Upper lobe of left lung (tissue), 6 donors: ENCODE measurements at regions not wholly inside any gene's neighbourhood (a gene's known extent, or its start where the extent isn't known, plus 50 kb on each side); places are given as distances from the start of the nearest gene placed in this dataset.

Experiments
- ATAC-seq, 2 donors: fragments of 200-7000 bp; cut with Tn5 transposase; one replicate each; pipeline ENCODE4 v1.9.1; 2022; ENCODE audit warnings: mild to moderate bottlenecking in 2 of 2, moderate library complexity in 2 of 2; ENCODE audit not compliant: low FRiP score in 2 of 2
- DNase-seq, 2 donors: peaks; one replicate each; pipeline ENCODE4 v3.0.0-alpha.2; 2019 to 2020
- H3K27ac ChIP-seq, 4 donors: fragments of 200-600 bp; sonication (generic); one replicate each; pipeline ENCODE4 v1.5.1; 2016 to 2019
- H3K27me3 ChIP-seq, 4 donors: fragments of 200-600 bp; sonication (generic); one replicate each; pipeline ENCODE4 v1.5.1; 2017 to 2019
- H3K36me3 ChIP-seq, 4 donors: fragments of 200-600 bp; sonication (generic); one replicate each; pipeline ENCODE4 v1.5.1; 2016 to 2019
- H3K4me1 ChIP-seq, 4 donors: fragments of 200-600 bp; sonication (generic); one replicate each; pipeline ENCODE4 v1.5.1; 2018 to 2019
- H3K4me3 ChIP-seq, 4 donors: fragments of 200-600 bp; sonication (generic); one replicate each; pipeline ENCODE4 v1.5.1; 2017 to 2019; ENCODE audit warnings: mild to moderate bottlenecking in 2 of 4, moderate library complexity in 1 of 4
- H3K9me3 ChIP-seq, 4 donors: fragments of 200-600 bp; sonication (generic); one replicate each; pipeline ENCODE4 v1.5.1; 2018 to 2019
- EP300 ChIP-seq, 4 donors: sonication (generic); formaldehyde crosslinking; IDR thresholded peaks; one replicate each; pipeline ENCODE4 v1.5.1; 2017; ENCODE audit warnings: antibody characterized with exemption in 4 of 4, control low read depth in 2 of 4
- POLR2A ChIP-seq, 4 donors: fragments of 450-650 bp; IDR thresholded peaks; one replicate each; pipeline ENCODE4 v1.5.1; 2016 to 2017; ENCODE audit warnings: antibody characterized with exemption in 4 of 4, mild to moderate bottlenecking in 2 of 4
- POLR2AphosphoS5 ChIP-seq, 2 donors: sonication (generic); formaldehyde crosslinking; IDR thresholded peaks; one replicate each; pipeline ENCODE4 v1.5.1; 2017; ENCODE audit warnings: antibody characterized with exemption in 2 of 2
- WGBS, 2 donors: methylation state at CpG; one replicate each; pipeline ENCODE4 v1.1.5; 2017 to 2018; 5-methylcytosine and 5-hydroxymethylcytosine counted together
- TF ChIP-seq, protein P1 (sequence below), 6 experiments: fragments of 450-650 bp in 4 of 6; fragments of 200-600 bp in 2 of 6; sonication (generic) in 2 of 6; IDR thresholded peaks; one replicate each; pipeline ENCODE4 v1.5.1; 2016 to 2019; ENCODE audit warnings: antibody characterized with exemption in 6 of 6
- donor health status: DM: no; HTN: no; CAD: no; lungs with moderate emphysema.
- donor health status: DM: no; HTN: yes; CAD: no; lungs with severe emphysema.

DNA sequence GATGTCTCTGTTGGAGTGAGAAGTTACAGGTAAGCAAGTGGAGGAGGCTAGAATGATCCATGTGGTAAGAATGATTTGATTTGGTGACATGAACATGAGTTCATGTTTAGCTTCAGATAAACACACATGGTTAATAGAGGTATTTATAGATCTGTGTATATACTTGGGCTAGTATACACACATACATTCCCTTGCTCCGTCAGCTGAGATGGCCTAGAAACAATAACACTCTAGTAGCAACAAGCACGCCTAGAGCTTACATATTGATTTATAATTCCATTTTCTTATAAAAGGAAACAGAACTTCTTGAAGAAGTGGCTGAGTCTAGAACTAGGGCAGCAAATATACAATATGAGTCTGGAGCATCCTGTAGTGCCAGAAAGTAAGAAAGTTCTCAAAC lies 223.0 kb downstream of the RND3 start:
- H3K4me1 ChIP-seq: no peaks in the 10 kb centered on the region
- WGBS, 2 donors: 80 to 91% methylated on average over 2 of the region's 2 CpGs
- DNase-seq (no peak), ATAC-seq (no peak)
- H3K27me3 ChIP-seq: no peaks in the 10 kb centered on the region
- no peak overlapping the region for H3K4me3 ChIP-seq
- no peaks in the 10 kb centered on the region for H3K9me3 ChIP-seq
- TF ChIP-seq EP300 (IDR thresholded peaks at IDR 0.05) (no peak), POLR2AphosphoS5 (IDR thresholded peaks at IDR 0.05) (no peak), POLR2A (IDR thresholded peaks at IDR 0.05) (no peak)
- TF ChIP-seq, protein P1, sequence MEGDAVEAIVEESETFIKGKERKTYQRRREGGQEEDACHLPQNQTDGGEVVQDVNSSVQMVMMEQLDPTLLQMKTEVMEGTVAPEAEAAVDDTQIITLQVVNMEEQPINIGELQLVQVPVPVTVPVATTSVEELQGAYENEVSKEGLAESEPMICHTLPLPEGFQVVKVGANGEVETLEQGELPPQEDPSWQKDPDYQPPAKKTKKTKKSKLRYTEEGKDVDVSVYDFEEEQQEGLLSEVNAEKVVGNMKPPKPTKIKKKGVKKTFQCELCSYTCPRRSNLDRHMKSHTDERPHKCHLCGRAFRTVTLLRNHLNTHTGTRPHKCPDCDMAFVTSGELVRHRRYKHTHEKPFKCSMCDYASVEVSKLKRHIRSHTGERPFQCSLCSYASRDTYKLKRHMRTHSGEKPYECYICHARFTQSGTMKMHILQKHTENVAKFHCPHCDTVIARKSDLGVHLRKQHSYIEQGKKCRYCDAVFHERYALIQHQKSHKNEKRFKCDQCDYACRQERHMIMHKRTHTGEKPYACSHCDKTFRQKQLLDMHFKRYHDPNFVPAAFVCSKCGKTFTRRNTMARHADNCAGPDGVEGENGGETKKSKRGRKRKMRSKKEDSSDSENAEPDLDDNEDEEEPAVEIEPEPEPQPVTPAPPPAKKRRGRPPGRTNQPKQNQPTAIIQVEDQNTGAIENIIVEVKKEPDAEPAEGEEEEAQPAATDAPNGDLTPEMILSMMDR (IDR thresholded peaks at IDR 0.05): no peak
- no peaks in the 10 kb centered on the region for H3K36me3 ChIP-seq
- no peak overlapping the region for H3K27ac ChIP-seq

DNA sequence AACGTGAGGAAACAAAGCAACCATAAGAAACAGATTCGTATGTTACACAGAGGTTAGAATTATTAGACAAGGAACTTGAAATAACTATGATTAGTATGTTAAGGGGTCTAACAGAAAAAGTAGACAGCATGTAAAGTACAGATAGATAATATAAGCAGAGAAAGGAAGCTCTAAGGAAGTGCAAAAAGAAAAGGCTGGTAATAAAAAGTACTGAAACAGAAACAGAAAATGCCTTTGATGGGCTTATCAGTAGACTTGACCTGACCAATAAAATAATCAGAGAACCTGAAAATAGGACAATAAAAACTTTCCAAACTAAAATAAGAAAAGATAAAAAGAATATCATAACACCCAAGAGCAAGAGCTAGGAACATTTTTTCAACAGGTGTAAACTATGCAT lies 225.8 kb downstream of the RND3 start:
- Histone ChIP-seq H3K27ac (no peak overlapping the region), H3K27me3 (no peaks in the 10 kb centered on the region), H3K4me1 (no peaks in the 10 kb centered on the region), H3K9me3 (no peaks in the 10 kb centered on the region), H3K4me3 (no peak overlapping the region), H3K36me3 (no peaks in the 10 kb centered on the region)
- 79 to 83% methylated on average over 2 of the region's 2 CpGs for WGBS, 2 donors
- DNase-seq: no peak
- TF ChIP-seq, protein P1 (IDR thresholded peaks at IDR 0.05): no peak
- no peak for TF ChIP-seq POLR2A (IDR thresholded peaks at IDR 0.05)
- no peak for TF ChIP-seq POLR2AphosphoS5 (IDR thresholded peaks at IDR 0.05)
- TF ChIP-seq EP300 (IDR thresholded peaks at IDR 0.05): no peak
- ATAC-seq: no peak

DNA sequence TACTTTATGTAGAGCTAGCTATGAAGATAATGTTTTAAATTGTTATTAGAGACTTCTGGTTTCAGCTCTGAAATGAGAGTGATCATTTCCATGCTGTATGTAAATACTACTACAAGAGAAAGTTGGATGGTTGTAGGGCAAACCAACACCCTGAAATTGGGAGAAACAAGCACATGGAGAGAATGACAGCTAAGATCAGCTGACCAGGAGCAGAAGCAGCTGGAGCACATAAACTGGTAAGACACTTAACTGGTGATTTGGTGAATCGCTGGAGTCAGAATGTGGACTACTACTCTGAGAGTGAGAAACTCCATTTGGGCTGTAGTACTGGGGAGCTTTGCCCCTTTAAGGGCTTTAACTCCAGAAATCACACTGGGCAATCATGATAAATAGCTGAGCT lies 226.8 kb downstream of the RND3 start:
- Histone ChIP-seq H3K4me1 (no peaks in the 10 kb centered on the region), H3K36me3 (no peaks in the 10 kb centered on the region), H3K9me3 (no peaks in the 10 kb centered on the region), H3K4me3 (no peak overlapping the region), H3K27ac (no peak overlapping the region), H3K27me3 (no peaks in the 10 kb centered on the region)
- DNase-seq (no peak), ATAC-seq (no peak)
- WGBS, 2 donors: 69 to 86% methylated on average over 1 of the region's 1 CpG
- TF ChIP-seq, protein P1 (IDR thresholded peaks at IDR 0.05): no peak
- TF ChIP-seq EP300 (IDR thresholded peaks at IDR 0.05) (no peak), POLR2AphosphoS5 (IDR thresholded peaks at IDR 0.05) (no peak)

DNA sequence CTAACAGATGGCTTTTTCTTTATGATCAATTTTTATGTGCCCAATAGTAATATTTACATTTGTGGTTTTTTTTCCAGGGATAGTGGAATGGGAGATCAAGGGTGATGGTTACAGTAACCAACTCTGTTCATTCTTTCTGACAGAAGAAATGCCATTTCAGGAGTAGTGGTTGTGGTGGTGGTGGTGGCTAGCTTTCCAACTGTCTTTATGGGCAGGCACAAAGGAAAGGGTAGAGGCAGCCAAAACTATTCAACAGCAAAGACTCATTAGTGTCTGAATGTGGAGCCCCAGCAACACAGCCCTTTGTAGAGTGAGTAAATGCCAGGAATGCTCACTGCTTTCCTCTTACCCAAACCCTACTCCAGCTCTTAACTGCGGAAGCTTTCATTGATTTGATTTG lies 227.7 kb downstream of the RND3 start:
- no peak overlapping the region for H3K4me3 ChIP-seq
- H3K27ac ChIP-seq: no peak overlapping the region
- 96 to 100% methylated on average over 1 of the region's 1 CpG for WGBS, 2 donors
- TF ChIP-seq POLR2A (IDR thresholded peaks at IDR 0.05) (no peak), EP300 (IDR thresholded peaks at IDR 0.05) (no peak), POLR2AphosphoS5 (IDR thresholded peaks at IDR 0.05) (no peak)
- TF ChIP-seq, protein P1 (IDR thresholded peaks at IDR 0.05): no peak
- ATAC-seq (no peak), DNase-seq (no peak)
- no peaks in the 10 kb centered on the region for H3K4me1 ChIP-seq
- H3K27me3 ChIP-seq: no peaks in the 10 kb centered on the region
- no peaks in the 10 kb centered on the region for H3K9me3 ChIP-seq
- H3K36me3 ChIP-seq: no peaks in the 10 kb centered on the region

DNA sequence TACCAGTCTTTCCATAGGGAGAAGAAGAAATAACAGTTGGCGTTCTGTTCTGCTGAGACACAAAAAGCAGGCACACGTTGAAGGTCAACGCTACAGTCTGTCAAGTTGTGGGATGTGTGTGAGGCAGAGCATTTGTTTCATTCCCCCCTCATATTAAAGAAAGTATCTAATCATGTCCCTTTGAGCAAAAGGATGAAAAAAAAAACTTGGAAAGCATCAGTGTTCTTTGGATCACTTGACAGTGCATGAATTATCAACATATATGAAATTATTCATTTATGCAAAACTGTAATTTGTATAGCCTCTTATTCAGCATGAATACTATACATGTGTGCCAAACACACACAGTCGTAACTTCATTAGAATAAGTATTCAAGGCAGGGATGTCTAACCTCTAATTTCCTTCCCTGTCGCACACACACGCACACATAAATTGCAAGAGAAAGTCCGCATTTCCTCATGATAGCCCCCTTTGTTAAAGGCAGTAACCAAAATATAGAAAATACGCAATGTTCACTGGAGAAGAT lies 228.6 kb downstream of the RND3 start:
- no peaks in the 10 kb centered on the region for H3K9me3 ChIP-seq
- no peak overlapping the region for H3K27ac ChIP-seq
- no peaks in the 10 kb centered on the region for H3K27me3 ChIP-seq
- WGBS, 2 donors: 88 to 93% methylated on average over 8 of the region's 8 CpGs
- DNase-seq: no peak
- TF ChIP-seq EP300 (IDR thresholded peaks at IDR 0.05): no peak
- no peak for ATAC-seq
- H3K36me3 ChIP-seq: no peaks in the 10 kb centered on the region
- H3K4me3 ChIP-seq: no peak overlapping the region
- H3K4me1 ChIP-seq: no peaks in the 10 kb centered on the region
